ENCODE measurements at regions not wholly inside any gene's neighbourhood (a gene's known extent, or its start where the extent isn't known, plus 50 kb on each side); places are given as distances from the start of the nearest gene placed in this dataset.

DNA sequence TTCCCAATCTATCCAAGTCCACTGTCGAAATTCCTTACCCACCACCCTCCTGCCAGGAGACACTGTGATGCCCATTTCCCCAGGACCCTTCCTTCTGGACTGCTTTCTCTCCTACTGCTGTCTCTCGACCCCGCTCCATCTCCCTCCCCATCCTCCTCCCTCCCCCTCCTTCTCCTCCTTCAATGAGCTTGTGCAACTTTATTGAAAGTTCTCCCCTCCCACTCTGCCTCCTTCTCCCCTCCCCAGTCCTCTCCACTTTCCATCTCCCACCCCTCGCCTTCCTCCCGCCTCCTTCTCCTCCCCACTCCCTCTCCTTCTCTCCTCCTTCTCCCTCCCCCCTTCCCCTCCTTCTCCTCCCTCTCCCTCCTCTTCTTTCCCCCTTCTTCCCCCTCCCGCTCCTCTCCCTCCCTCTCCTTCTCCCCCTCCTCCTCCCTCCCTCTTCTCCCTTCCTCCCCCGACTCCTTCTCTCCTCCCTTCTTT, 116.6 kb upstream of the FAT1 start:
- no peak for DNase-seq
- Histone ChIP-seq H3K9me3 (ENCODE audit: control insufficient read depth in 1 of 2, insufficient read depth in 1 of 2, low read length in 2 of 2) (peaks cover 0 to 13% of the 10 kb centered on the region in 2 experiments), H3K4me1 (ENCODE audit: insufficient read depth, low read length) (no peaks in the 10 kb centered on the region), H3K36me3 (ENCODE audit: insufficient read depth, low read length) (no peaks in the 10 kb centered on the region), H3K4me3 (ENCODE audit: low read length) (no peak overlapping the region), H3K27me3 (ENCODE audit: control insufficient read depth in 1 of 2, insufficient read depth in 2 of 2, low read length in 2 of 2) (no peaks in the 10 kb centered on the region), H3K27ac (ENCODE audit: low read depth in 1 of 2, low read length in 2 of 2) (no peak overlapping the region)
- H3K27me3 Mint-ChIP-seq = no peaks in the 10 kb centered on the region
- no peak overlapping the region for H3K4me3 Mint-ChIP-seq
- H3K27ac Mint-ChIP-seq = no peak overlapping the region
- intact Hi-C loops (cut with DNase I, micrococcal nuclease) = no loop called here
- ChIA-PET CTCF (no interaction called here), POLR2A (no interaction called here)
- H3K9me3 Mint-ChIP-seq = no peaks in the 10 kb centered on the region
- TF ChIP-seq, protein P1, sequence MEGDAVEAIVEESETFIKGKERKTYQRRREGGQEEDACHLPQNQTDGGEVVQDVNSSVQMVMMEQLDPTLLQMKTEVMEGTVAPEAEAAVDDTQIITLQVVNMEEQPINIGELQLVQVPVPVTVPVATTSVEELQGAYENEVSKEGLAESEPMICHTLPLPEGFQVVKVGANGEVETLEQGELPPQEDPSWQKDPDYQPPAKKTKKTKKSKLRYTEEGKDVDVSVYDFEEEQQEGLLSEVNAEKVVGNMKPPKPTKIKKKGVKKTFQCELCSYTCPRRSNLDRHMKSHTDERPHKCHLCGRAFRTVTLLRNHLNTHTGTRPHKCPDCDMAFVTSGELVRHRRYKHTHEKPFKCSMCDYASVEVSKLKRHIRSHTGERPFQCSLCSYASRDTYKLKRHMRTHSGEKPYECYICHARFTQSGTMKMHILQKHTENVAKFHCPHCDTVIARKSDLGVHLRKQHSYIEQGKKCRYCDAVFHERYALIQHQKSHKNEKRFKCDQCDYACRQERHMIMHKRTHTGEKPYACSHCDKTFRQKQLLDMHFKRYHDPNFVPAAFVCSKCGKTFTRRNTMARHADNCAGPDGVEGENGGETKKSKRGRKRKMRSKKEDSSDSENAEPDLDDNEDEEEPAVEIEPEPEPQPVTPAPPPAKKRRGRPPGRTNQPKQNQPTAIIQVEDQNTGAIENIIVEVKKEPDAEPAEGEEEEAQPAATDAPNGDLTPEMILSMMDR (IDR thresholded peaks at IDR 0.05) = no peak
- no peak for ATAC-seq (ENCODE audit: poor library complexity)
- H3K36me3 Mint-ChIP-seq (ENCODE audit: low read depth) = no peaks in the 10 kb centered on the region
- H3K4me1 Mint-ChIP-seq (ENCODE audit: low read depth) = no peaks in the 10 kb centered on the region

DNA sequence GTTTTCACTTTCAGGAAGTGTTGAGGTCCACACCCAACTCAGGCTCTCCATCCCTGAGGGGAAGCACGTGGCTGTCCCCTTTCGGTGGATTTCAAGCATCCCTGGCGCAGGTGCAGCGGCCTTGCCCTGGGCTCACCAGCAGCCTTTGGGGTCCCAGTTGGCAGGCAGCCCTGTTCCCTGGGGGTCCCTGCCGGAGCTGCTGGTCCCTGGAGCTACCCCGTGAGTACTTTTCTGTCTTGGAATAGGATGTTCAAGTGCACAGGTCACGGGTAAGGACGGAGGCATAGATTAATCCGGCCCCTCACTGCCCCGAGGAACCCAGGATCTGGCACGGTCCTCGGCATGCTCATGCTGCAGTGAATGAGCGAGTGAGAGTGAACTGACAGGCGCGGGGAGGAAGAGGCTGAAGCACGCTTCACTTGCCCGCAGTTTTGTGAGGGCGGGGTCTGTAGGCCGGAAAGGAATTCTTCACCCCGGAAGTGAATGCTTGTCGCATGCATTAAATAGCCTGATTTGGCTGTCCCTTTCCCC, 117.2 kb upstream of the FAT1 start:
- intact Hi-C loops (cut with DNase I, micrococcal nuclease) = no loop called here
- TF ChIP-seq, protein P1 (IDR thresholded peaks at IDR 0.05) = no peak
- Histone ChIP-seq H3K36me3 (ENCODE audit: insufficient read depth, low read length) (no peaks in the 10 kb centered on the region), H3K4me1 (ENCODE audit: insufficient read depth, low read length) (no peaks in the 10 kb centered on the region), H3K9me3 (ENCODE audit: control insufficient read depth in 1 of 2, insufficient read depth in 1 of 2, low read length in 2 of 2) (peaks cover 0 to 14% of the 10 kb centered on the region in 2 experiments), H3K27me3 (ENCODE audit: control insufficient read depth in 1 of 2, insufficient read depth in 2 of 2, low read length in 2 of 2) (no peaks in the 10 kb centered on the region), H3K4me3 (ENCODE audit: low read length) (no peak overlapping the region), H3K27ac (ENCODE audit: low read depth in 1 of 2, low read length in 2 of 2) (no peak overlapping the region)
- ATAC-seq (ENCODE audit: poor library complexity) (no peak), DNase-seq (no peak)
- Mint-ChIP-seq H3K4me1 (ENCODE audit: low read depth) (no peaks in the 10 kb centered on the region), H3K27me3 (no peaks in the 10 kb centered on the region), H3K9me3 (no peaks in the 10 kb centered on the region), H3K4me3 (no peak overlapping the region), H3K36me3 (ENCODE audit: low read depth) (no peaks in the 10 kb centered on the region), H3K27ac (no peak overlapping the region)
- ChIA-PET CTCF (no interaction called here), POLR2A (no interaction called here)

DNA sequence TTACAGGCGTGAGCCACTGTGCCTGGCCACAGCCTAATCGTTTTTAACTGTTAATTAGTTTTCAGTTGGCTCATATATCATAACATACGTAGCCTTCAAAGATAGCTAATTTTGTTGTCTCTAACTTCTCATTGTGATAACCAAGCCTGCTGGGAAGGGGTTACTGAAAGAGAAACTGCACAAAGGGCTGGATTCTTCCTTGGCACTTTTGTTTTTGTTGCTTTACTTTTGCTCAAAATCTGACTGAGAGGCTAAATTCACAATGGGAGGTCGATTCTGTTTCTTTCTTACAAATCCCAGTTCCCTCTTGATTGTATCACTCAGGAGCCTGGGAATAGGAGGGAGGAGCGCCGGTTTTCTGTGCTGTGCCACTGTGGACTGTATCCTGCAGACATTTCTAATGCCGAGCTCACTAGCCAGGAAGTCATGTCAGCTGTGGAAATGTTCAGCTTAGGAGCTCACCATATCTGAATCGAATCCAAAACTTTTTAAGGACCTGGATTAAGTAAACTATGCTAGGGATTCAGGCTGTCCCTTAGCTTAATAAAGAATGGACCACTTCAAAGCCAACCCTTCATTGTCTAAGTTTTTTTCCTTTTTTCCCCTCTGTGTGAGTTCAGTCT, 120.5 kb upstream of the FAT1 start:
- POLR2A ChIA-PET = no interaction called here
- no peaks in the 10 kb centered on the region for H3K36me3 Mint-ChIP-seq (ENCODE audit: low read depth)
- Histone ChIP-seq H3K27ac (ENCODE audit: low read depth in 1 of 2, low read length in 2 of 2) (no peak overlapping the region), H3K27me3 (ENCODE audit: control insufficient read depth in 1 of 2, insufficient read depth in 2 of 2, low read length in 2 of 2) (no peaks in the 10 kb centered on the region), H3K36me3 (ENCODE audit: insufficient read depth, low read length) (no peaks in the 10 kb centered on the region), H3K9me3 (ENCODE audit: control insufficient read depth in 1 of 2, insufficient read depth in 1 of 2, low read length in 2 of 2) (peaks cover 4 to 14% of the 10 kb centered on the region in 2 experiments), H3K4me1 (ENCODE audit: insufficient read depth, low read length) (no peaks in the 10 kb centered on the region), H3K4me3 (ENCODE audit: low read length) (no peak overlapping the region)
- ATAC-seq (ENCODE audit: poor library complexity) = no peak
- DNase-seq = no peak
- no peaks in the 10 kb centered on the region for H3K4me1 Mint-ChIP-seq (ENCODE audit: low read depth)
- TF ChIP-seq, protein P1 (IDR thresholded peaks at IDR 0.05) = no peak
- H3K27me3 Mint-ChIP-seq = no peaks in the 10 kb centered on the region
- intact Hi-C loops (cut with DNase I, micrococcal nuclease) = no loop called here
- H3K27ac Mint-ChIP-seq = no peak overlapping the region
- CTCF ChIA-PET = no interaction called here
- no peak overlapping the region for H3K4me3 Mint-ChIP-seq
- H3K9me3 Mint-ChIP-seq = peaks cover 6% of the 10 kb centered on the region
